ENCODE measurements at regions not wholly inside any gene's neighbourhood (a gene's known extent, or its start where the extent isn't known, plus 50 kb on each side); places are given as distances from the start of the nearest gene placed in this dataset.

DNA sequence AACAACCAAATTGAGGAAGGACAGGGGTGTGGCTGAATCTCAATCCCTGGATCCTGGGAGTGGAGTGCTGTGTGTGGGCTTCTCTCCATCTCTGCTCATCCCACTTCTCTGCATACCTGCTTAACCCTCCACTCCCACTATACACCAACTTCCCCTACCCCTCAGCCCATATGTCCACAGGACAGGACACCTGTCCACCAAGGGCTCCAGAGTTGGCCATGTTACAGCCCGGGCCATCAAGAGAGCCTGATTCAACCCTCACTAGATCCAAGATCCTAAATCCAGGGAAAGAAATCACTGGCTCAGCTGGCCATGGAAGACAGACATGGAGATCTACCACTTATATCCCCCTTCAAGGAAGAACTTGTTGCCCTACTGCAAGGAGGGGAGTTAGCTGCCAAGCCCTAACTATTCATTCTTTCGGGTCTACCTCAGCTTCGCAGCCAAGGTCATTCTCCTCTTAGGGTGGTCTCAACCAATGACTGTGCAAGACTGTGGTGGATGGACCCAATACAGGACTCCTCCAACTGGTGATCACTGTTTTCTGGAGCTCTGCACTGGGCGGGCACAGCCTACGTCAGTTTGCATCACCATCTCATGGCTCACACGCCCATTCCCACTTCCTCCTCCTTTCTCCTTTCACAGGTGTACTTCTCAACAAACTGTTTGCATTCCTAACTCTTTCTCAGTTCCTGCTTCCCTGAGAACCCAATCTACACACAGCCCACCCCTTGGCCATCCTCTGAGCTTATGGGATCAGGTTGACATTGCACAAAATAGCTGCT, 53.7 kb upstream of the ZBTB43 start:
- intact Hi-C loops (cut with micrococcal nuclease; ENCODE audit: unreplicated experiment) = no loop called here
- H3K27me3 ChIP-seq (ENCODE audit: control insufficient read depth, insufficient read depth, low read length) = no peaks in the 10 kb centered on the region; the same call in 1 of the 2 replicates
- no peak overlapping the region for H3K27ac ChIP-seq (ENCODE audit: low read length)
- H3K4me1 ChIP-seq (ENCODE audit: control insufficient read depth, insufficient read depth, low read length) = no peaks in the 10 kb centered on the region
- ATAC-seq = no peak
- no peaks in the 10 kb centered on the region for H3K36me3 ChIP-seq (ENCODE audit: control insufficient read depth, insufficient read depth, low read length)
- CTCF ChIA-PET = no interaction called here
- no peak for DNase-seq (ENCODE audit: low read depth, low spot score)
- in situ Hi-C loops (cut with HindIII; ENCODE audit: low pct_unique_long_range_greater_than_20kb, low sequenced_read_pairs) = no loop called here
- no peak for TF ChIP-seq TCF7L2 (IDR thresholded peaks at IDR 0.05; ENCODE audit: low read depth, low read length)
- no peak for TF ChIP-seq POLR2AphosphoS5 (IDR thresholded peaks at IDR 0.05; ENCODE audit: low read depth, low read length)
- no peak for TF ChIP-seq CTCF (IDR thresholded peaks at IDR 0.05)
- TF ChIP-seq REST (IDR thresholded peaks at IDR 0.05; ENCODE audit: insufficient read depth in 1 of 2, low read depth in 2 of 2, low read length in 1 of 2) = no peak
- TF ChIP-seq SIN3A (IDR thresholded peaks at IDR 0.05; ENCODE audit: borderline replicate concordance, insufficient read depth, low read depth, low read length) = no peak
- POLR2A ChIA-PET = interaction anchor here (0.7 kb wide), 1 partner anchor 77 kb away, joined by 3 read pairs; no protein-coding TSS in a partner anchor
- BruUV-seq (replicated peaks) = no TSS peak
- H3K9me3 ChIP-seq (ENCODE audit: control insufficient read depth, insufficient read depth, low read depth, low read length) = no peaks in the 10 kb centered on the region
- H3K4me3 ChIP-seq (ENCODE audit: low read depth in 2 of 2, low read length in 2 of 2) = no peak overlapping the region

- no peaks in the 10 kb centered on the region for H3K36me3 ChIP-seq (ENCODE audit: control insufficient read depth, insufficient read depth, low read length)
- H3K9me3 ChIP-seq (ENCODE audit: control insufficient read depth, insufficient read depth, low read depth, low read length) = no peaks in the 10 kb centered on the region
- CTCF ChIA-PET = no interaction called here
- no TSS peak for BruUV-seq (replicated peaks)
- DNase-seq (ENCODE audit: low read depth, low spot score) = no peak
- POLR2A ChIA-PET = no interaction called here
- in situ Hi-C loops (cut with HindIII; ENCODE audit: low pct_unique_long_range_greater_than_20kb, low sequenced_read_pairs) = no loop called here
- ATAC-seq = no peak
- H3K27ac ChIP-seq (ENCODE audit: low read length) = no peak overlapping the region
- TF ChIP-seq CTCF (IDR thresholded peaks at IDR 0.05) (no peak), SIN3A (IDR thresholded peaks at IDR 0.05; ENCODE audit: borderline replicate concordance, insufficient read depth, low read depth, low read length) (no peak), TCF7L2 (IDR thresholded peaks at IDR 0.05; ENCODE audit: low read depth, low read length) (no peak), POLR2AphosphoS5 (IDR thresholded peaks at IDR 0.05; ENCODE audit: low read depth, low read length) (no peak), REST (IDR thresholded peaks at IDR 0.05; ENCODE audit: insufficient read depth in 1 of 2, low read depth in 2 of 2, low read length in 1 of 2) (no peak)
- no peaks in the 10 kb centered on the region; the same call in 1 of the 2 replicates for H3K27me3 ChIP-seq (ENCODE audit: control insufficient read depth, insufficient read depth, low read length)
- intact Hi-C loops (cut with micrococcal nuclease; ENCODE audit: unreplicated experiment) = no loop called here
- no peaks in the 10 kb centered on the region for H3K4me1 ChIP-seq (ENCODE audit: control insufficient read depth, insufficient read depth, low read length)
- H3K4me3 ChIP-seq (ENCODE audit: low read depth in 2 of 2, low read length in 2 of 2) = no peak overlapping the region
These were observed 52.5 kb upstream of the ZBTB43 start for GRCh38 chr9:126752376-126752775.

Measured in Panc1 (cell line).